DND-41 (cell line): ENCODE measurements at regions not wholly inside any gene's neighbourhood (a gene's known extent, or its start where the extent isn't known, plus 50 kb on each side); places are given as distances from the start of the nearest gene placed in this dataset.

ENCODE experiments used
- EZH2 ChIP-seq: IDR thresholded peaks from 3 replicates; pipeline ENCODE4 v1.6.1; 2012; ENCODE audit warnings: borderline replicate concordance, low read depth, mild to moderate bottlenecking, moderate library complexity, low read length, inconsistent platforms; ENCODE audit not compliant: severe bottlenecking
- TF ChIP-seq, protein P1 (sequence below): IDR thresholded peaks from 2 replicates; pipeline ENCODE4 v1.5.1; 2012; ENCODE audit warnings: borderline replicate concordance, low read length, moderate library complexity, mild to moderate bottlenecking; ENCODE audit not compliant: poor library complexity, severe bottlenecking; ENCODE audit errors: extremely low read depth

DNA sequence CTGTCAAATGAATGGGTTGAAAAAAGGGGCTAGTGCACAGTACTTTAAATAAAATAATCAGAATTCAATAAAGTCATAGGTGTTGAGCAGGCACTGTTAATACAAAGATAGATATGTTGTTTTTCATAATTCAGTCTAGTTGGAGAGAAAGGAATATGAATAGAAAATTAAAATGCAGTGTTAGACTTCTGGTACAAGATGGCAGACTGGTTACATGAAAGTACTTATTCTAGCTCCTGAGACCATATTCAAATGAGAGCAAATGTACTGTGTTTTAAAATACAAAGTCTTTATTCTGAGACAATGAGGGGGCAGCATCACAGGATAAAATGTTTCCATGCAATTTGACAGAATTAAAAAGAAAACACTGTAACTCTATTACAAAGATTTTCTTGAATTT is 542.1 kb downstream of the COL11A1 start:
- TF ChIP-seq, protein P1, sequence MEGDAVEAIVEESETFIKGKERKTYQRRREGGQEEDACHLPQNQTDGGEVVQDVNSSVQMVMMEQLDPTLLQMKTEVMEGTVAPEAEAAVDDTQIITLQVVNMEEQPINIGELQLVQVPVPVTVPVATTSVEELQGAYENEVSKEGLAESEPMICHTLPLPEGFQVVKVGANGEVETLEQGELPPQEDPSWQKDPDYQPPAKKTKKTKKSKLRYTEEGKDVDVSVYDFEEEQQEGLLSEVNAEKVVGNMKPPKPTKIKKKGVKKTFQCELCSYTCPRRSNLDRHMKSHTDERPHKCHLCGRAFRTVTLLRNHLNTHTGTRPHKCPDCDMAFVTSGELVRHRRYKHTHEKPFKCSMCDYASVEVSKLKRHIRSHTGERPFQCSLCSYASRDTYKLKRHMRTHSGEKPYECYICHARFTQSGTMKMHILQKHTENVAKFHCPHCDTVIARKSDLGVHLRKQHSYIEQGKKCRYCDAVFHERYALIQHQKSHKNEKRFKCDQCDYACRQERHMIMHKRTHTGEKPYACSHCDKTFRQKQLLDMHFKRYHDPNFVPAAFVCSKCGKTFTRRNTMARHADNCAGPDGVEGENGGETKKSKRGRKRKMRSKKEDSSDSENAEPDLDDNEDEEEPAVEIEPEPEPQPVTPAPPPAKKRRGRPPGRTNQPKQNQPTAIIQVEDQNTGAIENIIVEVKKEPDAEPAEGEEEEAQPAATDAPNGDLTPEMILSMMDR, result no peak
- no peak for TF ChIP-seq EZH2
